ENCODE measurements at regions not wholly inside any gene's neighbourhood (a gene's known extent, or its start where the extent isn't known, plus 50 kb on each side); places are given as distances from the start of the nearest gene placed in this dataset.

DNA sequence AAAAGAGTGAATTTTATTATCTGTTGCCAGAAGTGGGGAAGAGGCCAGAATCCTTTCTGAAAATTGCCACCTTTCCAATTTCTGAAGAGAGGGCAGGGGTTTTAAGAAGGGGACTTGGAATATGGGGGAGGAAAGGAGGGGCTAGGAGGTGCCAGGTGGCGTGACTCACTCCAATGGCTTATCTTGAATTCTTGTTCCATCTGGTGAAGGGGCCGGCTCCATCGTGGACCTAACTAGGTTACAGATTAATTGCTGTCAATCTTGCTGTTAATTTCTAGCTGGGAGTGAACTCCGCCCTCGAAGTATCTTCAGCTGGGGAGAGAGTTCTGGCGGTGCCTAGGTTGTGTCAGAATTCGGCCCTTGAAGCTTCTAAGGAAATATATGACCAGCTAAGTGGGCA lies 138.7 kb downstream of the YTHDC2 start:
- no peaks in the 10 kb centered on the region for H3K4me1 ChIP-seq (ENCODE audit: insufficient read depth, low read length)
- no peaks in the 10 kb centered on the region for H3K36me3 ChIP-seq (ENCODE audit: insufficient read depth, low read length)
- no peaks in the 10 kb centered on the region for H3K9me3 ChIP-seq (ENCODE audit: low read length)
- no peak overlapping the region for H3K9ac ChIP-seq (ENCODE audit: low read length)
- H3K4me3 ChIP-seq (ENCODE audit: low read depth in 1 of 2, low read length in 2 of 2): no peak overlapping the region
- no peaks in the 10 kb centered on the region for H3K27me3 ChIP-seq (ENCODE audit: control insufficient read depth in 1 of 2, insufficient read depth in 2 of 2, low read length in 2 of 2)
- H3K27ac ChIP-seq (ENCODE audit: low read depth, low read length): no peak overlapping the region

GRCh38 chr5:113654828-113655227 lies 141.3 kb downstream of the YTHDC2 start:
- Histone ChIP-seq H3K4me1 (ENCODE audit: insufficient read depth, low read length) (no peaks in the 10 kb centered on the region), H3K4me3 (ENCODE audit: low read depth in 1 of 2, low read length in 2 of 2) (no peak overlapping the region), H3K27ac (ENCODE audit: low read depth, low read length) (no peak overlapping the region), H3K9me3 (ENCODE audit: low read length) (no peaks in the 10 kb centered on the region), H3K9ac (ENCODE audit: low read length) (no peak overlapping the region), H3K36me3 (ENCODE audit: insufficient read depth, low read length) (no peaks in the 10 kb centered on the region), H3K27me3 (ENCODE audit: control insufficient read depth in 1 of 2, insufficient read depth in 2 of 2, low read length in 2 of 2) (no peaks in the 10 kb centered on the region)

DNA sequence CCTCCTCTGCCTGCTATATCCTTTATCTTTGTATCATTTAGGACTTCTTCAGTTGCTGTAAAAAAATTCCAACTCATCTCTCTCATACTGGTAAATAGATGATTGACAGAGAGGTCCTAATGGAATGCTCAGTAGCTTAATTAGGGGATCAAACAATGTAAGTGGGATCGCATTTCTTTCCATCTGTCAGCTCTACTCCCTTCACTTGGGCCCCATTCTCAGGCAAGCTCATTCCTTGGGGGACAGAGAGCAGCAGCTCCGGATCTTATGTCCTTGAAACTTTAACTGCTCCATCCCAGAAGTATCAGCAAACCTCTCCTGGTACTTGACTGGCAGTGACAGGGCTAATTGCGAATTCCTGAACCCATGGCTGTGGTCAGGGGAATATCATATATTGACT lies 146.7 kb downstream of the YTHDC2 start:
- Histone ChIP-seq H3K4me3 (ENCODE audit: low read depth in 1 of 2, low read length in 2 of 2) (no peak overlapping the region), H3K36me3 (ENCODE audit: insufficient read depth, low read length) (no peaks in the 10 kb centered on the region), H3K9ac (ENCODE audit: low read length) (no peak overlapping the region), H3K9me3 (ENCODE audit: low read length) (no peaks in the 10 kb centered on the region), H3K27ac (ENCODE audit: low read depth, low read length) (no peak overlapping the region), H3K27me3 (ENCODE audit: control insufficient read depth in 1 of 2, insufficient read depth in 2 of 2, low read length in 2 of 2) (no peaks in the 10 kb centered on the region), H3K4me1 (ENCODE audit: insufficient read depth, low read length) (no peaks in the 10 kb centered on the region)

DNA sequence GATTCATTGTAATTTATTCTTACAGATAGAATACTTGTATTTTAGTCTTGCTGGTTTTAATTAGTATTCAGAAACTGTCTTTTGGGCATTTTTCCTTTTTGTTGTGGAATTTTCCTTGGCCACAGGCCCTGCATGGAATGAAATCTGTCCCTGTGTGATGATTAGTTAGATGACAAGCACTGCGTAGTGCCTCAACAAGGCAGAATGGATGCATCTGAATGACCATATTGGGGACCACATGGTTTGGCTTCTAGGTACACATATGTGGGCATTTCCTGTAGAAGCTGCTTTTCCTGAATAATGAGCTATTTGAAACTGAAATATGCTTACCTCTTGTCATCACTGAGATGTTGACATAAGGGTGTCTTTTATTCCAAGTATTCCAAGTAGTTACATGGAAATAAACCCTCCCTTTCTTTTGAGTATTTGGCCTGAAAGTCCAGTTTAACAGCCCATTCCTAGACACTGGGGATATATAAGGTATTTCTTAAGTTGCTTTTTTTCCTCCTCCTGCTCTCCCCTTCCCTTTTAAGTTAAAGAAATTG lies 147.3 kb downstream of the YTHDC2 start:
- Histone ChIP-seq H3K9ac (ENCODE audit: low read length) (no peak overlapping the region), H3K27ac (ENCODE audit: low read depth, low read length) (no peak overlapping the region), H3K36me3 (ENCODE audit: insufficient read depth, low read length) (no peaks in the 10 kb centered on the region), H3K4me3 (ENCODE audit: low read depth in 1 of 2, low read length in 2 of 2) (no peak overlapping the region), H3K27me3 (ENCODE audit: control insufficient read depth in 1 of 2, insufficient read depth in 2 of 2, low read length in 2 of 2) (no peaks in the 10 kb centered on the region), H3K9me3 (ENCODE audit: low read length) (no peaks in the 10 kb centered on the region), H3K4me1 (ENCODE audit: insufficient read depth, low read length) (no peaks in the 10 kb centered on the region)

- H3K36me3 ChIP-seq (ENCODE audit: insufficient read depth, low read length): no peaks in the 10 kb centered on the region
- no peak overlapping the region for H3K9ac ChIP-seq (ENCODE audit: low read length)
- no peaks in the 10 kb centered on the region for H3K9me3 ChIP-seq (ENCODE audit: low read length)
- no peak overlapping the region for H3K27ac ChIP-seq (ENCODE audit: low read depth, low read length)
- H3K4me1 ChIP-seq (ENCODE audit: insufficient read depth, low read length): no peaks in the 10 kb centered on the region
- H3K4me3 ChIP-seq (ENCODE audit: low read depth in 1 of 2, low read length in 2 of 2): no peak overlapping the region
- H3K27me3 ChIP-seq (ENCODE audit: control insufficient read depth in 1 of 2, insufficient read depth in 2 of 2, low read length in 2 of 2): no peaks in the 10 kb centered on the region
Observed at GRCh38 chr5:113663879-113664541, 150.5 kb downstream of the YTHDC2 start.

GRCh38 chr5:113673041-113673440 lies 159.5 kb downstream of the YTHDC2 start:
- H3K4me1 ChIP-seq (ENCODE audit: insufficient read depth, low read length): no peaks in the 10 kb centered on the region
- H3K27ac ChIP-seq (ENCODE audit: low read depth, low read length): no peak overlapping the region
- no peak overlapping the region for H3K4me3 ChIP-seq (ENCODE audit: low read depth in 1 of 2, low read length in 2 of 2)
- H3K27me3 ChIP-seq (ENCODE audit: control insufficient read depth in 1 of 2, insufficient read depth in 2 of 2, low read length in 2 of 2): no peaks in the 10 kb centered on the region
- H3K9ac ChIP-seq (ENCODE audit: low read length): no peak overlapping the region
- no peaks in the 10 kb centered on the region for H3K36me3 ChIP-seq (ENCODE audit: insufficient read depth, low read length)
- H3K9me3 ChIP-seq (ENCODE audit: low read length): no peaks in the 10 kb centered on the region

GRCh38 chr5:113675166-113675565 lies 161.7 kb downstream of the YTHDC2 start:
- H3K4me3 ChIP-seq (ENCODE audit: low read depth in 1 of 2, low read length in 2 of 2): no peak overlapping the region
- no peak overlapping the region for H3K9ac ChIP-seq (ENCODE audit: low read length)

DNA sequence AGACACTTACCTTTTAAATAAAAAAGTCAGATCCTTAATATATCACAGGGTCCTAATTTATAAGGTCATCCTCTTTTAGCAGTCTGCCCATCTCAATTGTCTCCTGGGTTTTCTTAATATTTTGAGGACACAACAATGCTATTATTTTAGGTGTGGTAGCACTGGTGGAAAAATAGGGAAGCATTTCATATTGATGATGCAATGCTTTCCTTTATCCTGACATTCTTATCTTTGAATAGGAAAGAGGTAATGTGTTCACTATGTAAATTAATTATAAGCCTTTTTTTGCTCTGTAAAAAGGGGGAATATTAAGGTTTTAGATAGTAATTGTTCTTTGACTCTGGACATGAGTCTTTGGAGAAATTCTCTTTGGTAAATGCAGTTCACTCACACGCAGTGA lies 164.7 kb downstream of the YTHDC2 start:
- Histone ChIP-seq H3K36me3 (ENCODE audit: insufficient read depth, low read length) (no peaks in the 10 kb centered on the region), H3K9me3 (ENCODE audit: low read length) (no peaks in the 10 kb centered on the region), H3K9ac (ENCODE audit: low read length) (no peak overlapping the region), H3K27me3 (ENCODE audit: control insufficient read depth in 1 of 2, insufficient read depth in 2 of 2, low read length in 2 of 2) (no peaks in the 10 kb centered on the region), H3K4me1 (ENCODE audit: insufficient read depth, low read length) (no peaks in the 10 kb centered on the region), H3K4me3 (ENCODE audit: low read depth in 1 of 2, low read length in 2 of 2) (no peak overlapping the region), H3K27ac (ENCODE audit: low read depth, low read length) (no peak overlapping the region)

More at GRCh38 chr5:113675166-113675565, 161.7 kb downstream of the YTHDC2 start:
- Histone ChIP-seq H3K27ac (ENCODE audit: low read depth, low read length) (no peak overlapping the region), H3K36me3 (ENCODE audit: insufficient read depth, low read length) (no peaks in the 10 kb centered on the region), H3K27me3 (ENCODE audit: control insufficient read depth in 1 of 2, insufficient read depth in 2 of 2, low read length in 2 of 2) (no peaks in the 10 kb centered on the region), H3K9me3 (ENCODE audit: low read length) (no peaks in the 10 kb centered on the region), H3K4me1 (ENCODE audit: insufficient read depth, low read length) (no peaks in the 10 kb centered on the region)

DNA sequence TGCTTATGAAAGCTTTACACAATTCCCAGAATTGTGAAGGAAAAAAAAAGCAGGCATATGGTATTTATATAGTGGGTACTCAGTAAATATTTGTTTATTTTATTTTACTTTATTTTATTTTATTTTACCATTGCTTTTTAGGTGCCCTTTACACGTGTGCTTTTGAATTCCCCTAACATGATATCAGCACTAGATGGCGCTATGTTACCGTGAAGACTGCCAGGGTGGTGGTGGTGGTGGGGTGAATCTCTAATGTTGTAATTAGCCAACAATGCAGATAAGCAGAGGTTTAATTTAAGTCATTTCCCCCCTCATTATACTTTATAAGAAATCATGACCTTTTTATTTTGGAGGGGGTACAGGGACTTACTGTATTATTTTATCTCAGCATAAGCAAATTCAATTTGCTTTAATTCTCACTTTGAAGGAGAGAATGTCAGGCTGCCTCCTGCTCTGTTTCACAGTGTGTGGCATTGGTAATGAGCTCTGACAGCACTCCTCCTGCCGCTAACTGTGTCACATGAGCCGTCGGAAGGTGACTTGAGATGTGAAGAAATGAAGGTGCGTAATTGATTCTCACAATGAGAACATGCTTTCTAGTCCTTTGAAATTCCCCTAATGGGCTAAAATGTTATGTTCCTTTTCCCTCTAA lies 165.6 kb downstream of the YTHDC2 start:
- no peaks in the 10 kb centered on the region for H3K9me3 ChIP-seq (ENCODE audit: low read length)
- H3K27ac ChIP-seq (ENCODE audit: low read depth, low read length): no peak overlapping the region
- no peak overlapping the region for H3K4me3 ChIP-seq (ENCODE audit: low read depth in 1 of 2, low read length in 2 of 2)
- no peaks in the 10 kb centered on the region for H3K4me1 ChIP-seq (ENCODE audit: insufficient read depth, low read length)
- H3K27me3 ChIP-seq (ENCODE audit: control insufficient read depth in 1 of 2, insufficient read depth in 2 of 2, low read length in 2 of 2): no peaks in the 10 kb centered on the region
- H3K36me3 ChIP-seq (ENCODE audit: insufficient read depth, low read length): no peaks in the 10 kb centered on the region
- H3K9ac ChIP-seq (ENCODE audit: low read length): no peak overlapping the region

DNA sequence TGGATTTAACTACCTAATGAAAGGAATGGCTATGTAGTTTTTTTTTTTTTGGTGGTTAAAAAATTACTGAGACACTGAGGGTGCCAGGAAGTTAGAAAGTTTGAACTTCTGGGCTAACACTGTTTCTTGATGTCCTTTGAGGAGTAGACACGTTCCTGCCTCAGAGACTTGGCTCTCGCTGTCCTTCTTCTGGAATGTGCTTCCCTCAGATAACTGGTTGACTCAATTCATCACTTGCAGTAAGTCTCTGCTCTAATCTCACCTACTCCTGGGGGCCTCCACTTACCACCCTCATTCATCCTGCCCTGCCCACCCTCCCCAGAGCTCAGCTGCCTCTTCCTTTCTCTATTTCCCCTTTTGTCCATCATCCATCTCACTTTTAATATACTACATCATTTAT lies 167.0 kb downstream of the YTHDC2 start:
- H3K27me3 ChIP-seq (ENCODE audit: control insufficient read depth in 1 of 2, insufficient read depth in 2 of 2, low read length in 2 of 2): no peaks in the 10 kb centered on the region
- H3K9me3 ChIP-seq (ENCODE audit: low read length): no peaks in the 10 kb centered on the region
- H3K4me1 ChIP-seq (ENCODE audit: insufficient read depth, low read length): no peaks in the 10 kb centered on the region

GRCh38 chr5:113682497-113683136 lies 169.1 kb downstream of the YTHDC2 start:
- Histone ChIP-seq H3K4me1 (ENCODE audit: insufficient read depth, low read length) (no peaks in the 10 kb centered on the region), H3K27me3 (ENCODE audit: control insufficient read depth in 1 of 2, insufficient read depth in 2 of 2, low read length in 2 of 2) (no peaks in the 10 kb centered on the region), H3K9ac (ENCODE audit: low read length) (no peak overlapping the region), H3K4me3 (ENCODE audit: low read depth in 1 of 2, low read length in 2 of 2) (no peak overlapping the region), H3K27ac (ENCODE audit: low read depth, low read length) (no peak overlapping the region), H3K9me3 (ENCODE audit: low read length) (no peaks in the 10 kb centered on the region), H3K36me3 (ENCODE audit: insufficient read depth, low read length) (no peaks in the 10 kb centered on the region)

More for the DNA sequence above, 167.0 kb downstream of the YTHDC2 start:
- no peak overlapping the region for H3K27ac ChIP-seq (ENCODE audit: low read depth, low read length)
- no peak overlapping the region for H3K9ac ChIP-seq (ENCODE audit: low read length)
- H3K36me3 ChIP-seq (ENCODE audit: insufficient read depth, low read length): no peaks in the 10 kb centered on the region
- no peak overlapping the region for H3K4me3 ChIP-seq (ENCODE audit: low read depth in 1 of 2, low read length in 2 of 2)
